ENCODE measurements at regions not wholly inside any gene's neighbourhood (a gene's known extent, or its start where the extent isn't known, plus 50 kb on each side); places are given as distances from the start of the nearest gene placed in this dataset.

- intact Hi-C loops (cut with DNase I): loop anchor here in 4 of 10 donors (10.0 kb wide), 3 partner anchors 54 to 204 kb away; partner anchors contain the start of gene PTPRM (in 1 of the 4)
- H3K27ac ChIP-seq: no peak overlapping the region
- TF ChIP-seq, protein P1, sequence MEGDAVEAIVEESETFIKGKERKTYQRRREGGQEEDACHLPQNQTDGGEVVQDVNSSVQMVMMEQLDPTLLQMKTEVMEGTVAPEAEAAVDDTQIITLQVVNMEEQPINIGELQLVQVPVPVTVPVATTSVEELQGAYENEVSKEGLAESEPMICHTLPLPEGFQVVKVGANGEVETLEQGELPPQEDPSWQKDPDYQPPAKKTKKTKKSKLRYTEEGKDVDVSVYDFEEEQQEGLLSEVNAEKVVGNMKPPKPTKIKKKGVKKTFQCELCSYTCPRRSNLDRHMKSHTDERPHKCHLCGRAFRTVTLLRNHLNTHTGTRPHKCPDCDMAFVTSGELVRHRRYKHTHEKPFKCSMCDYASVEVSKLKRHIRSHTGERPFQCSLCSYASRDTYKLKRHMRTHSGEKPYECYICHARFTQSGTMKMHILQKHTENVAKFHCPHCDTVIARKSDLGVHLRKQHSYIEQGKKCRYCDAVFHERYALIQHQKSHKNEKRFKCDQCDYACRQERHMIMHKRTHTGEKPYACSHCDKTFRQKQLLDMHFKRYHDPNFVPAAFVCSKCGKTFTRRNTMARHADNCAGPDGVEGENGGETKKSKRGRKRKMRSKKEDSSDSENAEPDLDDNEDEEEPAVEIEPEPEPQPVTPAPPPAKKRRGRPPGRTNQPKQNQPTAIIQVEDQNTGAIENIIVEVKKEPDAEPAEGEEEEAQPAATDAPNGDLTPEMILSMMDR (IDR thresholded peaks at IDR 0.05): no peak
- H3K4me1 ChIP-seq: peaks cover 0 to 19% (median 6%) of the 10 kb centered on the region in 9 donors
- H3K9me3 ChIP-seq: no peaks in the 10 kb centered on the region
- no peaks in the 10 kb centered on the region for H3K36me3 ChIP-seq
- DNase-seq (no peak), ATAC-seq (peak in 2 of 8 donors; percentile 27 to 41)
- H3K4me3 ChIP-seq: no peak overlapping the region
- H3K27me3 ChIP-seq: no peaks in the 10 kb centered on the region
- 97% methylated on average over 16 to 23 of the region's 23 CpGs for WGBS, 2 donors
These were observed 129.8 kb downstream of the LRRC30 start for GRCh38 chr18:7360606-7361170.

GRCh38 chr18:7363338-7363737 is 132.4 kb downstream of the LRRC30 start:
- intact Hi-C loops (cut with DNase I): loop anchor here in 4 of 10 donors (10.0 kb wide), 3 partner anchors 51 to 201 kb away; partner anchors contain the start of gene PTPRM (in 1 of the 4)
- no peak for DNase-seq
- no peaks in the 10 kb centered on the region for H3K36me3 ChIP-seq
- no peak overlapping the region for H3K4me3 ChIP-seq
- no peak for ATAC-seq
- WGBS, 2 donors: 88% methylated on average over 5 of the region's 5 CpGs
- H3K27me3 ChIP-seq: no peaks in the 10 kb centered on the region
- no peak overlapping the region for H3K27ac ChIP-seq
- peaks cover 0 to 46% (median 17%) of the 10 kb centered on the region in 9 donors for H3K4me1 ChIP-seq
- no peaks in the 10 kb centered on the region for H3K9me3 ChIP-seq
- TF ChIP-seq, protein P1 (IDR thresholded peaks at IDR 0.05): no peak

DNA sequence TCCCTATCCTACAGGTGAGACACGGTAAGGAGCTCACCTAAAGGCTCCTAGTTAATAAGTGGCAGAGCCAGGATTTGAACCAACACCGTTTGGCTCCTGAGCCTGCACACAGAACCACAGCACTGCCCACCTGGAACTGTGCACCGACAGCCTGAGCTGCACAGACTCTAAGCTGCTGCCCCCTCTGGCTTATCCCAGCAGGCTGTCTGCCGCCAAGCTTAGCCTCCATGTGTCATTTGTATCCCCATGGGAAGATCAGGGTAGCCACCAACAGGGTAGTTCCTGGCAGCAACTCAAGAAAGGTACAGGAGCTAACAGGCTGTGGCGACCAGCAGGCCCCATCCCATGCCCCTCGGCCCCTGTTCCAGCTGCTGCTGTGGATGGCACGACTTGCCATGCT is 135.7 kb downstream of the LRRC30 start:
- H3K4me3 ChIP-seq: no peak overlapping the region
- WGBS, 2 donors: 74 to 81% methylated on average over 7 of the region's 7 CpGs
- H3K36me3 ChIP-seq: no peaks in the 10 kb centered on the region
- H3K27me3 ChIP-seq: no peaks in the 10 kb centered on the region
- peak overlapping the region; percentile 17 to 94 (median 82) for H3K27ac ChIP-seq
- intact Hi-C loops (cut with DNase I): loop anchor here in 6 of 10 donors (5.0 to 10.0 kb wide), 6 partner anchors 44 to 201 kb away; partner anchors contain the start of gene PTPRM (in 4 of the 6)
- H3K9me3 ChIP-seq: no peaks in the 10 kb centered on the region
- peaks cover 13 to 61% (median 34%) of the 10 kb centered on the region in 9 donors for H3K4me1 ChIP-seq
- DNase-seq (no peak), ATAC-seq (no peak)
- TF ChIP-seq, protein P1 (IDR thresholded peaks at IDR 0.05): no peak

- H3K27me3 ChIP-seq: no peaks in the 10 kb centered on the region
- no peaks in the 10 kb centered on the region for H3K36me3 ChIP-seq
- DNase-seq: peak in 1 of 2 donors; percentile 17
- H3K27ac ChIP-seq: peak overlapping the region in 9 of 10 donors; percentile 58 to 94 (median 87)
- intact Hi-C loops (cut with DNase I): loop anchor here in 6 of 10 donors (5.0 to 10.0 kb wide), 6 partner anchors 45 to 200 kb away; partner anchors contain the start of gene PTPRM (in 4 of the 6)
- H3K4me1 ChIP-seq: peaks cover 16 to 68% (median 41%) of the 10 kb centered on the region in 9 donors
- H3K4me3 ChIP-seq: no peak overlapping the region
- 50 to 61% methylated on average over 7 of the region's 7 CpGs for WGBS, 2 donors
- TF ChIP-seq, protein P1 (IDR thresholded peaks at IDR 0.05): peak in 6 of 9 donors; percentile 6 to 46 (median 22)
- H3K9me3 ChIP-seq: no peaks in the 10 kb centered on the region
- ATAC-seq: no peak
These were observed 136.4 kb downstream of the LRRC30 start for GRCh38 chr18:7367336-7367735.
